Fibroblast of villous mesenchyme (primary cell): ENCODE measurements at regions not wholly inside any gene's neighbourhood (a gene's known extent, or its start where the extent isn't known, plus 50 kb on each side); places are given as distances from the start of the nearest gene placed in this dataset.

ENCODE experiments used
- DNase-seq: peaks from one replicate; pipeline ENCODE4 v3.0.0-alpha.2; 2010; ENCODE audit warnings: low read depth
- H3K4me3 ChIP-seq: 2 replicates; pipeline ENCODE4 v1.5.1; 2011; ENCODE audit warnings: low read depth, mild to moderate bottlenecking, low read length
- TF ChIP-seq, protein P1 (sequence below): IDR thresholded peaks from 2 replicates; pipeline ENCODE4 v1.5.1; 2012; ENCODE audit warnings: low read depth, mild to moderate bottlenecking, low read length; ENCODE audit not compliant: insufficient read depth

DNA sequence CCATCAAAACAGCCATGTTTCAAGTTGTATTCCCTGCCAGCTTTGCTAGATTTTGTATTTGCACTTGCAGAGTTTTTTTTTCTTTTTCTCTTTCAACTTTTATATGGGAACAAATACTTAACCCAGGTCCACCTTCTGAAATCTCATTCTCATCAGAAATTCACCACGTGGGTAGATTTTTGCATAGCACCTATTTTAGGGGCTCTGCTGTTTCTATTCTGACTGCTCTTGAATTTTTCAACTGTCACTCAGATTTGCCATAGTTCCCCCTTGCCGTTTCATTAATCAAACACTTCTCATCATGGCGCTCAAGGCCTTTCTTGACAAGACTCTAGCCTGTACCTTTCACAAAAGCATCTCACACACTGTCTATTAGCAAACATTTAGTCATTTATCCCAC lies 767.2 kb downstream of the VRK1 start:
- no peak for DNase-seq
- TF ChIP-seq, protein P1, sequence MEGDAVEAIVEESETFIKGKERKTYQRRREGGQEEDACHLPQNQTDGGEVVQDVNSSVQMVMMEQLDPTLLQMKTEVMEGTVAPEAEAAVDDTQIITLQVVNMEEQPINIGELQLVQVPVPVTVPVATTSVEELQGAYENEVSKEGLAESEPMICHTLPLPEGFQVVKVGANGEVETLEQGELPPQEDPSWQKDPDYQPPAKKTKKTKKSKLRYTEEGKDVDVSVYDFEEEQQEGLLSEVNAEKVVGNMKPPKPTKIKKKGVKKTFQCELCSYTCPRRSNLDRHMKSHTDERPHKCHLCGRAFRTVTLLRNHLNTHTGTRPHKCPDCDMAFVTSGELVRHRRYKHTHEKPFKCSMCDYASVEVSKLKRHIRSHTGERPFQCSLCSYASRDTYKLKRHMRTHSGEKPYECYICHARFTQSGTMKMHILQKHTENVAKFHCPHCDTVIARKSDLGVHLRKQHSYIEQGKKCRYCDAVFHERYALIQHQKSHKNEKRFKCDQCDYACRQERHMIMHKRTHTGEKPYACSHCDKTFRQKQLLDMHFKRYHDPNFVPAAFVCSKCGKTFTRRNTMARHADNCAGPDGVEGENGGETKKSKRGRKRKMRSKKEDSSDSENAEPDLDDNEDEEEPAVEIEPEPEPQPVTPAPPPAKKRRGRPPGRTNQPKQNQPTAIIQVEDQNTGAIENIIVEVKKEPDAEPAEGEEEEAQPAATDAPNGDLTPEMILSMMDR: no peak
- no peak overlapping the region for H3K4me3 ChIP-seq

DNA sequence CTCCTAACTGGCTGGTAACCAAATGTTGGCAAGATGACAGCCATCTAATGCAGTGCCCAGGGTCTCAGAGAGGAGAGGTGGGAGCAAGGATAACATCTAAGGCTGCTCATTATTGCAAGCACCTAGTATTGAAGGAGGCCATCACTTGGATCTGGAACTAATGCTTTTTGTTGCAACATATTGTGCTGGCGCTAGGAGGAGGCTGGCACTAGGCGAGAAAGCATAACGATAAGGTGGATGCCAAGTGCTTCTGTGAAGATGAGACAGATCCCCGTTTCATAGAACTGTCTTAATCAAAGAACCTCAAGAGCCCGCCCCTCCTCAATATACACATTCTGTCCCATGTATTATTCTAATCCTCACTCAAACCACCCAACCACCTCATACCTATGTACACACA lies 774.0 kb downstream of the VRK1 start:
- TF ChIP-seq, protein P1: no peak
- no peak overlapping the region for H3K4me3 ChIP-seq
- no peak for DNase-seq

DNA sequence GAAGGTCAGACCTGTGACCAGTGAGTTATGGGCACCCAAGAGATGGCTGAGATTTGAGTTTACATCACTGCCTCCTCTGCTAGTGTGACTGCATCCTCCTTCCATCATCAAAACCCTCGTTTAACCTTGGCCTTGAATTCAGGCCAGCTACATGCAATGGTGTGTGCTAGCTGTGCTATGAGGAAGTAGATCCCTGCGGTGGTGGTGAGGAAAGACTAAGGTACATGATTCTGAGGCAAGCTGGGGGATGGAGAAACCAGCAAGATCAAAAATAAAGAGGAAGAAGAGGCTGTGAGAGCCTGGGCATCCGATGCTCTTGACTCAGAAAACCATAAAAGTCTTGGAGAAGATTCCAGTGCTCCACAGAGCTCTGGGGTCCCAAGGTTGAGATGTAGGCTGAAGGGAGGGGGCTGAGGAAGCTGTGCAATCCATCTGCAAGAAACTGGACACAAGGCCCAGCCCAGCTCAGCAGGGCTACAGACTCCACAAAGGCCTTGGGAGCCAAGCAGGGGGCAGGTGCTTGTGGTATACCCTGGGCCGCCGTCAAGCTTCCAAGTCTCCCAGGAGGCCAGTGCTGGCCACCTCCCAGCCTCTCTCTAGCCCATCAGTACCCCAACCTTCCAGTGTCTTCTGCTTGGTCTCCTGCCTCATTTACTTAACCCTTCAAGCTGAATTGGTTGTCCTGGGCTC lies 774.8 kb downstream of the VRK1 start:
- no peak for DNase-seq
- TF ChIP-seq, protein P1: no peak
- H3K4me3 ChIP-seq: no peak overlapping the region

DNA sequence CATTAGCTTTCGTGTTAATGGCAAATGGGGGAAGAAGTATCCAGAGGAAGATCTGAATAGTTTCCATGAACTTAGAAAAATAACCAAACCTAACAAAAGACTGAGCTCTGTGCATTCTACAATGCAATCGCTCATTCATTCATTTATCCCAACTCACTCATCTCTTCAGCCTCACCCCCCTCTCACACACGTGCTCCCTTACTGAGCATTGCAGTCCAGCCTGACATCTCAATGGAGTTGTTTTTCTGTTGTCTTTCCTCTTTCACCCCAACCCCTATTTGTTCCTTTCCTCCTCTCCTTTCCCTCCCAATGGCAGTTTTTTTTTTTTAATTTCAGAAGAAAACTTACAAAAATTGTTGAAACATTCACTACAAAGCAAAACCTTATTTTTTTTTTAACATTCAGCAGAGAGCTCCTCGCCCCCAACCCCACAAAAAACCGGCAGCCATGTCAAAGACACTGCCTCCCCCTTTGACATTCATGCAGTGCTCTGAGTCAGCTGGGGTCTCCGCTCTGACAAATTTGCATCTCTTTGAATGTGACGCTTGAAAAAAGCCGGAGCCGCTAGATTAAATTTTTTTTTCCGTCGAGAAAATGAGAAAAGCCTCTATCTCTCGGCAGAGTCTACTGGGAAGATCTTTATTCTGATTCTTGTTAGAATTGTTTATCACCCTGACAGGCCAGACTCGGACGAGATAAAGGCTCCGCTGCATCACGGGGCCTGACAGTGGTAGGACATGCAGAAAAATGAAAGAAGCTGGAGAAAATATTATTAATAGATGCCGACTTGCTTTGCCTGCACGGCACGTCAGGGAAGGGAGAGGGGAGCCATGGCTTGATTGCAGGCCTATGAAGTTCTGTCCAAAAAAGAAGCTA lies 775.6 kb downstream of the VRK1 start:
- TF ChIP-seq, protein P1: no peak
- H3K4me3 ChIP-seq: no peak overlapping the region
- no peak for DNase-seq

DNA sequence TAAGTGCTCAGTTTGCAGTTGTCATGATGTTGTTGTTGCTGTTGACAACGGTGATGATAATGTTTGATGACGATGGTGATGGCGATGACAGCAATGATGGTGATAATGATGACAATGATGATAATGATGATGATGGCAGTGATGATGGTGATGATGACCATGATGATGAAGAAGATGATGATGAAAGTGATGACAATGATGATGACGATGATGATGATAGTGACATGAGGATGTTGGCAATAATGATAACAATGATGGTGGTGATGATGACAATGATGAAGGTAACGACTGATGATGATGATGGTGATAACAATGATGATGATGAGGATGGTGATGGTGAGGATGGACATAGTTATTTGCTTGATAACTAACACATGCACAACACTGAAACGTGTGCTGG lies 778.5 kb downstream of the VRK1 start:
- no peak overlapping the region for H3K4me3 ChIP-seq
- TF ChIP-seq, protein P1: no peak
- DNase-seq: no peak

DNA sequence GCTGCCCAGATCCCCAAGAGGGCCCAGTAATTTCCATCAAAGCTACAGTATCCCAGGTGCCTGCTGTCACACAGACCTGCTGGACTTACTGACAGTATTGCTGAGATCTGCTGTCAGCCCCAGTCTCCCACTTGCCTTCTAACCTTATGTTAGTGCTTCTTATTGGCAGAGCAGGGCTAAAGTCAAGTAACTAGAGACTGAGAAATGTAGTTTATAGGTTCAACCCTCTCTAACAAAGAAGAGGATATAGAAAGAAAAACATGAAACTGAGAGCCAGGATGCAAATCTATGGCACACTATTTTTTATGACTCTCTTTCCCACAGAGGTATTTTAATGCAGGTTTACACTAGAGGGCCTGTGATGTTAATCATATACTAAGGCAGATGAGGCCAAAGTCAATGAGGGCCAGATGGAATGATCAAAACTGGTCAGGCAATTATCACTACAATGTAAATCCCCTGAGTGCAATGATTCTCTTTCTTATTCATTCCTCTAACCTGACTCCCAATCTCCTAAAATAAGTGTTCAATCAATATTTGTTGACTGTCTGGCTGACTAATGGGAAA lies 781.9 kb downstream of the VRK1 start:
- no peak overlapping the region for H3K4me3 ChIP-seq
- TF ChIP-seq, protein P1: no peak
- no peak for DNase-seq
